ENCODE measurements at regions not wholly inside any gene's neighbourhood (a gene's known extent, or its start where the extent isn't known, plus 50 kb on each side); places are given as distances from the start of the nearest gene placed in this dataset.

DNA sequence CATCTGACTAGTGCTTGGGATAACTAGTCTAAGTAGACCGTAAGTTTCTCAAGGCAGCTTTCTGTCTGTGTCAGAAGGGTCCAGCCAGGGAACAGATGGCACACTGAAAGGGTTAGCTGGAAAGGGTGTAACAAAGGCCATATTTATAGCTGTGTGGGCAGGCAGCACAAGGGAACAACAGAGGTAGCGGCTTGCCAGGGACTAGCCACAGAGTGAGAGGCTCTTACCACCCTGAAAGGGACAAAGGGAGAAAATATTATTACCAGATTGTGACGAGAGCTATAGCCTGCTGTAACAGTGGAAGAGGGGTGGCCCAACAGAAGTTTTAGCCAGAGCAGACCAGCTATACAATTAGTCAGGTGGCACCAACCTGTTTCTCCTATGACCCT, 129.4 kb downstream of the CCDC34 start:
- TF ChIP-seq, protein P1, sequence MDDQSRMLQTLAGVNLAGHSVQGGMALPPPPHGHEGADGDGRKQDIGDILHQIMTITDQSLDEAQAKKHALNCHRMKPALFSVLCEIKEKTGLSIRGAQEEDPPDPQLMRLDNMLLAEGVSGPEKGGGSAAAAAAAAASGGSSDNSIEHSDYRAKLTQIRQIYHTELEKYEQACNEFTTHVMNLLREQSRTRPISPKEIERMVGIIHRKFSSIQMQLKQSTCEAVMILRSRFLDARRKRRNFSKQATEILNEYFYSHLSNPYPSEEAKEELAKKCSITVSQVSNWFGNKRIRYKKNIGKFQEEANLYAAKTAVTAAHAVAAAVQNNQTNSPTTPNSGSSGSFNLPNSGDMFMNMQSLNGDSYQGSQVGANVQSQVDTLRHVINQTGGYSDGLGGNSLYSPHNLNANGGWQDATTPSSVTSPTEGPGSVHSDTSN (IDR thresholded peaks at IDR 0.05) = no peak
- TF ChIP-seq, protein P2, sequence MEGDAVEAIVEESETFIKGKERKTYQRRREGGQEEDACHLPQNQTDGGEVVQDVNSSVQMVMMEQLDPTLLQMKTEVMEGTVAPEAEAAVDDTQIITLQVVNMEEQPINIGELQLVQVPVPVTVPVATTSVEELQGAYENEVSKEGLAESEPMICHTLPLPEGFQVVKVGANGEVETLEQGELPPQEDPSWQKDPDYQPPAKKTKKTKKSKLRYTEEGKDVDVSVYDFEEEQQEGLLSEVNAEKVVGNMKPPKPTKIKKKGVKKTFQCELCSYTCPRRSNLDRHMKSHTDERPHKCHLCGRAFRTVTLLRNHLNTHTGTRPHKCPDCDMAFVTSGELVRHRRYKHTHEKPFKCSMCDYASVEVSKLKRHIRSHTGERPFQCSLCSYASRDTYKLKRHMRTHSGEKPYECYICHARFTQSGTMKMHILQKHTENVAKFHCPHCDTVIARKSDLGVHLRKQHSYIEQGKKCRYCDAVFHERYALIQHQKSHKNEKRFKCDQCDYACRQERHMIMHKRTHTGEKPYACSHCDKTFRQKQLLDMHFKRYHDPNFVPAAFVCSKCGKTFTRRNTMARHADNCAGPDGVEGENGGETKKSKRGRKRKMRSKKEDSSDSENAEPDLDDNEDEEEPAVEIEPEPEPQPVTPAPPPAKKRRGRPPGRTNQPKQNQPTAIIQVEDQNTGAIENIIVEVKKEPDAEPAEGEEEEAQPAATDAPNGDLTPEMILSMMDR (IDR thresholded peaks at IDR 0.05) = no peak
